Osteoblast (primary cell): ENCODE measurements at regions not wholly inside any gene's neighbourhood (a gene's known extent, or its start where the extent isn't known, plus 50 kb on each side); places are given as distances from the start of the nearest gene placed in this dataset. TPM values are rescaled to one million over a fixed set of nuclear protein-coding genes. Genes with fewer than 3 reads are reported as not detected.

Experiments used
- DNase-seq: peaks from one replicate; pipeline ENCODE4 v3.0.0; 2011; ENCODE audit warnings: low spot score, mixed read lengths; ENCODE audit not compliant: insufficient read length; ENCODE audit errors: missing footprints
- H2AFZ ChIP-seq: 2 replicates; pipeline ENCODE4 v1.6.0; 2011; ENCODE audit warnings: mild to moderate bottlenecking, low read length
- H3K27ac ChIP-seq: 2 replicates; pipeline ENCODE4 v1.5.1; 2011; ENCODE audit warnings: mild to moderate bottlenecking, low read depth, low read length, moderate library complexity
- H3K27me3 ChIP-seq: 2 replicates; pipeline ENCODE4 v1.6.0; 2012; ENCODE audit warnings: mild to moderate bottlenecking, control low read depth, inconsistent platforms, low read length, moderate library complexity; ENCODE audit not compliant: insufficient read depth
- H3K36me3 ChIP-seq: 2 replicates; pipeline ENCODE4 v1.5.1; 2011; ENCODE audit warnings: mild to moderate bottlenecking, low read length, control low read depth, moderate library complexity; ENCODE audit not compliant: insufficient read depth
- H3K4me1 ChIP-seq: 2 replicates; pipeline ENCODE4 v1.5.1; 2011; ENCODE audit warnings: mild to moderate bottlenecking, low read length, control low read depth, moderate library complexity; ENCODE audit not compliant: insufficient read depth
- H3K4me2 ChIP-seq: 2 replicates; pipeline ENCODE4 v1.6.0; 2011; ENCODE audit warnings: mild to moderate bottlenecking, low read length; ENCODE audit not compliant: insufficient read depth
- H3K4me3 ChIP-seq: fragments of 200-600 bp; sonication (generic); 3 replicates; pipeline ENCODE4 v1.5.1; 2012; ENCODE audit warnings: mild to moderate bottlenecking, low read length, inconsistent platforms; ENCODE audit not compliant: insufficient read depth
- H3K79me2 ChIP-seq: 2 replicates; pipeline ENCODE4 v1.6.0; 2012; ENCODE audit warnings: mild to moderate bottlenecking, low read length, control low read depth, inconsistent platforms; ENCODE audit not compliant: insufficient read depth
- H3K9me3 ChIP-seq: 2 replicates; pipeline ENCODE4 v1.5.1; 2011; ENCODE audit warnings: low read depth, low read length, control low read depth
- H4K20me1 ChIP-seq: 2 replicates; pipeline ENCODE4 v1.6.0; 2012; ENCODE audit warnings: mild to moderate bottlenecking, low read length, control low read depth; ENCODE audit not compliant: insufficient read depth
- small RNA-seq: library from RNA; depleted of rRNA; stranded (forward); fragments of <200 nt; gene quantifications from one replicate; pipeline ENCODE3, GENCODE V24; 2012
- TF ChIP-seq, protein P1 (sequence below): IDR thresholded peaks from 2 replicates; pipeline ENCODE4 v1.5.1; 2011; ENCODE audit warnings: mild to moderate bottlenecking, low read depth, low read length, moderate library complexity; ENCODE audit errors: extremely low read depth

DNA sequence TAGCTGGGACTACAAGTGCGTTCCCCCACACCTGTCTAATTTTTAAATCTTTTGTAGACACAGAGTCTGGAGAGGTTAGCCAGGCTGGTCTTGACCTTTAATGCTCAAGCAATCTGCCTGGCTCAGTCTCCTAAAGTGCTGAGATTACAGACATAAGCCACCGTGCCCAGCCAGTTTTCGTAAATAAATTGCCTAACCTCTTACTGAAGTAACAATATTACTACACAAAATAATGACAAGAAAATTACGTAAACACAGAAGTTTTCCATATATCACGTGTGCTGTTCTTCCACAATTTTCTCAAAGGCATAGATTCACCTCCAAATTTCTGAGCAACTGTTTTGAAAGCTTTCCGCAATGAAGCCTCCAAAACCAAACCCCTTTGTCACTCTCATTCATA, 58.1 kb upstream of the PROK2 start:
- H3K4me3 ChIP-seq, result no peak overlapping the region
- peaks cover 12% of the 10 kb centered on the region for H3K27me3 ChIP-seq
- H3K27ac ChIP-seq, result no peak overlapping the region
- H3K36me3 ChIP-seq, result no peaks in the 10 kb centered on the region
- TF ChIP-seq, protein P1, sequence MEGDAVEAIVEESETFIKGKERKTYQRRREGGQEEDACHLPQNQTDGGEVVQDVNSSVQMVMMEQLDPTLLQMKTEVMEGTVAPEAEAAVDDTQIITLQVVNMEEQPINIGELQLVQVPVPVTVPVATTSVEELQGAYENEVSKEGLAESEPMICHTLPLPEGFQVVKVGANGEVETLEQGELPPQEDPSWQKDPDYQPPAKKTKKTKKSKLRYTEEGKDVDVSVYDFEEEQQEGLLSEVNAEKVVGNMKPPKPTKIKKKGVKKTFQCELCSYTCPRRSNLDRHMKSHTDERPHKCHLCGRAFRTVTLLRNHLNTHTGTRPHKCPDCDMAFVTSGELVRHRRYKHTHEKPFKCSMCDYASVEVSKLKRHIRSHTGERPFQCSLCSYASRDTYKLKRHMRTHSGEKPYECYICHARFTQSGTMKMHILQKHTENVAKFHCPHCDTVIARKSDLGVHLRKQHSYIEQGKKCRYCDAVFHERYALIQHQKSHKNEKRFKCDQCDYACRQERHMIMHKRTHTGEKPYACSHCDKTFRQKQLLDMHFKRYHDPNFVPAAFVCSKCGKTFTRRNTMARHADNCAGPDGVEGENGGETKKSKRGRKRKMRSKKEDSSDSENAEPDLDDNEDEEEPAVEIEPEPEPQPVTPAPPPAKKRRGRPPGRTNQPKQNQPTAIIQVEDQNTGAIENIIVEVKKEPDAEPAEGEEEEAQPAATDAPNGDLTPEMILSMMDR, result no peak
- no peaks in the 10 kb centered on the region for H3K4me1 ChIP-seq
- no peaks in the 10 kb centered on the region for H3K9me3 ChIP-seq
- DNase-seq, result no peak
- no peak overlapping the region for H2AFZ ChIP-seq
- no peaks in the 10 kb centered on the region for H3K79me2 ChIP-seq
- H3K4me2 ChIP-seq, result no peak overlapping the region
- no peaks in the 10 kb centered on the region for H4K20me1 ChIP-seq

DNA sequence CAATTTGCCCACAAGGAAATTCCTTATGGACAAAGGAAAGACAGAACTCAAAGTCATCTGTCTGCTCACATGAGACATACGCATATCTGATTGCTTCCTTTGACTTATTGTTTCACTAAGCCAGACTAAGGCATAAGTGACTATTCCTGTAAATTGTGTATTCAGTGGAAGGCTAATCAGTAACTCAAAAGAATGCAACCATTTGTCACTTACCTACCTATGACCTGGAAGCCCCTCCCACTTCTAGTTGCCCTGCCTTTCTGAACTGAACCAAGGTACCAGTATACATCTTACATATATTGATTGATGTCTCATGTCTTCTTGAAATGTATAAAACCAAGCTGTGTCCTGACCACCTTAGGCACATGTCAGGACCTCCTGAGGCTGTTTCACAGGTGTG, 53.5 kb upstream of the PROK2 start:
- TF ChIP-seq, protein P1, result no peak

More for the DNA sequence above, 53.5 kb upstream of the PROK2 start:
- H3K4me3 ChIP-seq, result no peak overlapping the region
- H3K27ac ChIP-seq, result no peak overlapping the region
- H2AFZ ChIP-seq, result no peak overlapping the region
- no peaks in the 10 kb centered on the region for H3K36me3 ChIP-seq
- no peaks in the 10 kb centered on the region for H4K20me1 ChIP-seq
- H3K4me1 ChIP-seq, result no peaks in the 10 kb centered on the region
- H3K27me3 ChIP-seq, result peaks cover 7% of the 10 kb centered on the region
- no peaks in the 10 kb centered on the region for H3K9me3 ChIP-seq
- no peak overlapping the region for H3K4me2 ChIP-seq
- DNase-seq, result no peak
- H3K79me2 ChIP-seq, result no peaks in the 10 kb centered on the region

Small RNA genes in the stretch of these regions (small RNA-seq; reads per million reads assigned to genes)
- gene AC104435.1 (not detected), gene AC105265.1 (not detected), gene RNA5SP136 (not detected), gene RNU1-62P (0.67 reads per million), gene UBE2Q2P9 (not detected)
